Prostate gland (tissue), 2 donors: ENCODE measurements at regions not wholly inside any gene's neighbourhood (a gene's known extent, or its start where the extent isn't known, plus 50 kb on each side); places are given as distances from the start of the nearest gene placed in this dataset.

Experiments used
- CTCF ChIP-seq, 4 experiments: fragments of 200-600 bp in 2 of 4; fragments of 450-650 bp in 2 of 4; sonication (generic) in 2 of 4; IDR thresholded peaks; 1 replicate in 3 of 4; 2 replicates in 1 of 4; pipeline ENCODE4 v1.5.1; 2016 to 2019; ENCODE audit warnings: antibody characterized with exemption in 4 of 4, mild to moderate bottlenecking in 2 of 4, moderate library complexity in 2 of 4
- POLR2A ChIP-seq: fragments of 450-650 bp; IDR thresholded peaks from one replicate; pipeline ENCODE4 v1.6.1; 2016; ENCODE audit warnings: antibody characterized with exemption, mild to moderate bottlenecking

- no peak for TF ChIP-seq CTCF (IDR thresholded peaks at IDR 0.05)
- TF ChIP-seq POLR2A: no peak
These were observed 201.2 kb downstream of the NSG2 start for GRCh38 chr5:174246743-174247142.
